Activated CD4-positive, alpha-beta T cell treated with anti-CD3 and anti-CD28 coated beads, Interleukin-2, Interleukin-4, amounts not matched to agents 100 ng/mL and 50 ng/mL, durations not matched to agents 16 hours and 8 hours (primary cell): ENCODE measurements at regions not wholly inside any gene's neighbourhood (a gene's known extent, or its start where the extent isn't known, plus 50 kb on each side); places are given as distances from the start of the nearest gene placed in this dataset.

ENCODE experiments used
- DNase-seq: peaks from one replicate; pipeline ENCODE4 v3.0.0-alpha.2; 2020; ENCODE audit warnings: low spot score

DNA sequence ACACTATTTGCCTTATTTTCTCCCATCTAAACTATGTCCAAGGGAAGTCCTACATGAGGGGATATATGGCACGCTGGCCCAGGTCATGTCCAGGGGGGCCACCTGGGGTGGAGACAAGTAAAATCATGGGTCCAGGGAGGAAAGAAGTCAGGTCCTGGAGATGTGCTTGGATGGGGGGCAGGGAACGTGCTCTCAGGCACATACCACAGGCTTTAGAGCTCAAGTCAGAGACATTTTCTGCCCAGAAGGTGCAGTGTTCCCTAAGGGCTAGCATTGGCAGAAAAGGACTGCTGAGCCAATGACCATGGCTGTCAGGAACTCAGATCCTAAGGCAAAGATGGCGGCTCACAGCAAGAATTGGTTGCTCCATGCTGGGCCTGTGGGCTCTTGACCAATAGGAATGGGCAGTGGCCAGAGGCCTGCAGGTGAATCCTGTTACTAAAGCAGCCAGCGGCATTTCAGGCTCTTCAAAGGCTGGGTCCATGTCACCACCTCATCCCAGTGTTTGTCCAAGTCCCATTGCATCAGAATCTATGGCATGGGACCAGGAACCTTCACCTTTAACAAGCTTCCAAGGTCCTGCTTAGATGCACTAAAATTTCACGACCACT, 175.0 kb downstream of the RPLP1 start:
- DNase-seq: no peak

- DNase-seq: no peak
These were observed 175.9 kb downstream of the RPLP1 start for GRCh38 chr15:69628256-69629093.

DNA sequence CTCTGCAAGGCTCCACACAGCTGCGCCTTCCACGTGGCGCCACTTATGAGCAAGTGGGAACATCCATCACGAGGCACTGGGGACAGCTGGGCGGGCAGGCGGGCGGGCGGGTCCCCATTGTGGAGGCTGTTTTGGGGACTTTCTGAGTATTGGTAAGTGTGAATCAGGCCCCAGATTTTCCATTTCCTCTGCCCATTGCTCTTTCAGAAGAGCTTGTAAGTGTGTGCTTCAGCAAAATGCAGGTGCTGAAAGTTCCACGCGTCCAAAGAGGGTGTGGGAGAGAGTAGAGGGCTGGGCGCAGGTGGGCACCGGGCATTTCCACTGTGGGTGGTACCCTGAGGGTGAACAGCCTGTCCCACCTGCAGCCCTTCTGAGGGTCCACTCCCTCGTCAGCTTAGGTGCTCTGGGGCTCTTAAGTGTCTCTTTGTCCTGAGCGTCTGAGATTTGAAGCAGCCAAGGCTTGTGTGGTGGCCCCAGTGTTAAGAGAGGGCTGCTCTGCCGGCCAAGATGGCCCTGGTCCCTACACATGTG, 177.1 kb downstream of the RPLP1 start:
- DNase-seq: no peak

GRCh38 chr15:69631005-69631404, 178.4 kb downstream of the RPLP1 start:
- DNase-seq: no peak

DNA sequence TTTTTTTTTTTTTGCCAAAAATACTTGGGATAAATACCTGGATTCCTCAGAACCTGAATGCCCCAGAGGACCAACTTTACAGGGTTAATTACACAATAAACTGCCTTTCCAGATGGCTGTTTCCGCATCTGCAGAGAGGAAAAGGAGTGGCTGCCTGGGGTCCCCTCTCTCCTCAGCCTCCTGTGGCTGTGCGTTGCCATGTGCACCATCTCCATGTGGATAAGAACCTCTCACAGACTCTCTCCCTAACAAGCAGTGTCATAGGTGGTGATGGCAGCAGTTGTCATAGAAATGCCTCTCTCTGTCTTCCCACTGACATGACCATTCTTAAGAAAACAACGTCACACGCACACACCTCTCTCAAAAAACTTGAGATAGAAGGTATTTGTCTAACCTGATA, 179.4 kb downstream of the RPLP1 start:
- DNase-seq: no peak

GRCh38 chr15:69634860-69635259, 182.2 kb downstream of the RPLP1 start:
- no peak for DNase-seq

GRCh38 chr15:69636169-69636915, 183.7 kb downstream of the RPLP1 start:
- DNase-seq: no peak

DNA sequence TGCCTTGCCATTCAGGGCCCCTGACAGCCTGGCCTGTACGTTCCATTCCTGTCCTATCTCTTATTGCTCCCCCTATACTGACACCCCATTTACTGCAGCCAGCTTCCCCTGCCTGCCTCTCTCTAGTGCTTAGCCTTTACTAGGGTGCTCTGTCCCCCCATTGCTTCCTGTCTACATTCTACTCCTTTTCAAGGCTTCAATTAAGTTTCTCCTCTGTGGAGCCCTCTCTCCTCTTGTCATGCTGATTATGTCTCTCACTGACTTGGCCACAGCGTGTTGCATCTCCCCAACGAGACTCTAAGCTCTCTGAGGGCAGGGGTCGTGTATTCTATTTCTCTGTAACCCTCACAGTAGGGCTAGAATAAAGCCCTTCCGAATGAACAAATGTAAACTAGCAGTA, 185.2 kb downstream of the RPLP1 start:
- no peak for DNase-seq

GRCh38 chr15:69643476-69643875, 190.9 kb downstream of the RPLP1 start:
- no peak for DNase-seq

DNA sequence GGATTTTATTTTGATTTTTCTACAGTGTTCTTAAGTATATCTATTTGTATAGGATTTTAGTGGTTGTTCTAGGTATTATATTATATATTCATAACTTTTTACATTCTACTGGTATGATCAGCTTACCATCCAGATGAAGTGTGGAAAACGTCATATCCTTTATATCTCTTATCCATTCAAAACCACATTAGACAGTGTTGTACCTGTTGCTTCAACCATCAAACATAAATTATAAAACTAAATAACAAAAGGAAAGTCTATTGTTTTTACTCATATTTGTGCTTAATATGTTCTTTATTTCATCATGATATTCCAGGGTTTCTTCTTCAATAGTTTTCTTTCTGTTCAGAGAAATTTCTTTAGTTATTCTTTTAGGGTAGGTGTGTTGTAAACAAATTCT, 191.4 kb downstream of the RPLP1 start:
- DNase-seq: no peak

GRCh38 chr15:69644876-69645275, 192.3 kb downstream of the RPLP1 start:
- DNase-seq: no peak

DNA sequence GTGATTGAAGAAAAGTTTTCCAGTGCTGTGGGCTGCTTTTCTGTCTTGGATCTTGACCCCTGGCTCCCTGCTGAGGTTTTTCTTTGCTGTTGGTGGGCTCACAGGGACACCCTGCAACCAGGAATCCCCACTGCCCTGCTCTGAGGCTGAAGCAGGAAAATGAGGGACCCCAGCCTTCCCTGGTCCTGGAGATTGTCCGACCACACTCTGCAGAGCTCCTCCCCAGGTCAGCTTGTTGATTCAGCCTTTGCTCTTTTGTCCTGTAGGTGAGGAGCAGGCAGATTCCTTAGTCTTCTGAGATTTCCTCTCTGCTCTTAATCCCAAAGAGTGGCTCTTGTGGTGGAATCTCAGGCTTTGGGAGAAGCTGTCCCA, 194.5 kb downstream of the RPLP1 start:
- no peak for DNase-seq

DNA sequence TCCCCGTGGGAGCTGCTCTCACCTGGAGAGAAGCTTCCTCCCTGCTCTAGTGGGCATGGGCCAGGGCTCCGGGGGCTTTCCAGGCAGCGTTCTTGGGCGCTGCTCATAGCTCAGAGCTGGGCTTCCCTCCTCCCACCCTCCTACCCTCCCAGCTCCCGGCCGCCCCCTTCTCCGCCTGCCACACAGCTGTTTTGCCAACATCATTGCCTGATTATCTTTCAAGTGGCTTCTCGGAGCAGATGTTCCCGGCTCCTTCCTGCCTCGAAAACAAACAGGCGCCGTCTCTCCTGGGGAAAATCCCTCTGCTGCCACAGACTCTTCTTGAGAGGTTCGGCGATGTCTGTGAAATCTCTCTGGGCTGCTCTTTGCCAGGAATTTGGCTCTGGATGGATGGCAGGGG, 195.6 kb downstream of the RPLP1 start:
- DNase-seq: no peak

DNA sequence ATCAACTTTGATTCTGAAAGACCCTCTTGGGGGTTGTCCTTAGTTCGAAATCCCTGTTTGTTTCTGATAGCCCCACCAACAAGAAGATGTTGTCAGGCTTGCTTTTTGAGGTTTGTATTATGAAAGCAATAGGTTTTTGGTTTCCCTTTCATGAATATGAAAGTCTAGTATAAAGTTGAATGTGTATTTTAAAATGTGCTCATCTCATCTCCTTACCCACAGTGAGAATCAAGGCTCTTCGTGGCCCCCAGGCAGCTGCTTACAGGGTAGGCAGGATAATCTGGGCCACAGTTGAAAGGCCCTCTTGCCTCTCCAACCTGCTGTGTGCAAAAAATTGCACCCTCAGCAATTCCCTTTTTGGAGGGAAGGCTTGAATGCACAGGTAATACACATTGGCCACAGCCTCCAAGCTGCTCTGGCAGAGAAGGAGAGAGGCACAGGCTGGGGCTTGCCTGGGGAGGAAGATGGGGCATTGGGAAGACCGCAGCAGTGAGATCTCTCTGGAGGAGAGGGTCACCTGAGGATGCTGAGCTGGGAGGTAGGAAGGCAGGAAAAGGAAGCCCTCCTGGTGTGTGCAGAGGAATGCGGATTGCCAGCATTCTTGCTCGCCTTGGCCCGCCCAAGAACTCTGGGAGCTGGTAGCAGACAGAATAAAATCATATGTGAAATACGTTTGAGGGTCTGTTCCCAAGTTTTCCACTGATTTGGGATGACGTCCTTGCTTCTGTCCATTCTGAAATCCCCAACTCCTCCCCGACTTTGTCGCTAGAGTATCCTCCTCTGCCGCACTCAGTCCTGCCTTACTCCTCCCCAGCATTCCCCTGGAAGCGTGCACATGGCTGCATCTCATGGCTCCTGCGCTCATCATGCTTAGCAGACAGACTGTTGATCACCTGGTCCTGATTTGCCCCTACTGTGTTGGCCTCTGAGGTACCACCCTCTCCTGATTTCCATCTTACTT, 196.4 kb downstream of the RPLP1 start:
- no peak for DNase-seq

DNA sequence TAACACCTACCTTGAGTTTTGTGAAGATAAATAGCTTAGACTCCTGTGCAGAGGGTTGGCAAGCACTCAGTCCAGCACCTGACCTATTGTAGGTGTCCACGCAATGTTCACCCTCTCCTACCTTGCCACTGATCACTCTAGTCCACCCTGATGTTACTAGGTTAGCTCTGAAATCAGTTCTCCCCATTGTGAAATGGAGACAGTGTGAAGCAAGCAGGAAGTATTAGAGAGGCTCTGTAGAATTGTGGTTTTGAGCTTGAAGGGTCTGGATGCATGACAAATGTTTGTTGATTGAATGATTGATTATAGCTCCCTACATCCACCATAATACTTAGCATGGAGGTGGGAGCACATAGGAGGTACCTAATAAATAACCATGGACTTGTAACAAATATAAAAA, 199.7 kb downstream of the RPLP1 start:
- DNase-seq: no peak

DNA sequence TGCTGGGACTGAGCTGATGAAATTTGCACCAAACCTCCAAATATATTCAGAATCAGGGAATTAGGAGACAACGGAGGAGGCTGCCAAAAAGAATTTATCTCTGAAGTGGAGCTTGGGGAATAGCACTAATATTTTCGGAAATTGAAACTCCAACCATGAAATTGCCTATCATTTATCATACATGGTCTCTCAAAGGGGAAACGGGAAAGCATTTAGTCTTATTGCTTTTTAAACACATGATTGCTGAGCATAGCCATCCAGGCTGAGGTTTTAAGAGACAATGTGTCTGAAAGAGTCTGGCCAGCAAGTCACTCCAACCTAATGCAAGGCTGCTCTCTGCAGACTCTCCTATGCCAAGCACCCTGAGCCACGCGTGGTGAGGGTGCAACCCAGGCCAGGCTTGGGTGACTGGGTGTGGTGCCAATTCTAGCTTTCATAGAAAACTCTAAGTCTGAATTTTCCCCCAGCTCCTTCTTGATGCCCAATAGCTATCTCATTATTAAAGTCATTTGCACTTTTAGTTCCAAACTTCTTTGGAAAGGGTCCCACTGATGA, 200.2 kb downstream of the RPLP1 start:
- no peak for DNase-seq

GRCh38 chr15:69653306-69653705, 200.7 kb downstream of the RPLP1 start:
- DNase-seq: no peak

- no peak for DNase-seq
These were observed 201.2 kb downstream of the RPLP1 start for GRCh38 chr15:69653846-69654245.

DNA sequence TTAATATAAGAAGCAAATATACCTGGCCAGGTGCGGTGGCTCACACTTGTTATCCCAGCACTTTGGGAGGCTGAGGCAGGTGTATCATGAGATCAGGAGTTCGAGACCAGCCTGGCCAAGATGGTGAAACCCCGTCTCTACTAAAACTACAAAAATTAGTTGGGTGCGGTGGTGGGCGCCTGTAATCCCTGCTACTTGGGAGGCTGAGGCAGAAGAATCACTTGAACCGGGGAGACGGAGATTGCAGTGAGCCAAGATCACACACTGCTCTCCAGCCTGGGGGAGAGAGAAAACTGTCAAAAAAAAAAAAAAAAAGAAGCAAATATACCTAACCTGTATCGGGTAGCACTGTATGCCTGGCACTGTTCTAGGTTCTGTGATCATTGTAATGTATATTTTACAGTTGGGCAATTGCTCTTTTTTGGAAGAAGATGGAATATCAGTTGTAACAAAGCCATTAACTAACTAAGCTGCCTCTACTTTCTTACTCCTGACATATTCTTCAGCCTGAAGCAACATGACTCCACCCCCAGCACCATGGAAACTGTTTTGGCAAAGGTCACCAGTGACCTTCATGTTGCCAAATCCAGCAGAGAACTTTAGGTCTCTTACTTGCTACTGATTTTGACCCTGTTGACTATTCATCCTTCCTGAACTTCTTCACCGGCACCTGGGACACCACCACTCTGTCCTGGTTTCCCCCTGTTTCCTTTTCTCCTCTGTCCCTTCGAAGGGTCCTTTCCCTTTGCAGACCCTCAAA, 203.8 kb downstream of the RPLP1 start:
- DNase-seq: no peak

GRCh38 chr15:69657626-69658025, 205.0 kb downstream of the RPLP1 start:
- DNase-seq: no peak
